Upper lobe of right lung (tissue), 1 donor: ENCODE measurements at regions not wholly inside any gene's neighbourhood (a gene's known extent, or its start where the extent isn't known, plus 50 kb on each side); places are given as distances from the start of the nearest gene placed in this dataset.

Experiments used
- ATAC-seq: fragments of 200-7000 bp; cut with Tn5 transposase; one replicate; pipeline ENCODE4 v1.9.1; 2020; ENCODE audit warnings: mild to moderate bottlenecking, moderate library complexity
- DNase-seq: peaks from one replicate; pipeline ENCODE4 v3.0.0-alpha.2; 2020
- H3K27ac ChIP-seq: fragments of 200-600 bp; one replicate; pipeline ENCODE4 v1.8.0; 2022
- H3K27me3 ChIP-seq: fragments of 200-600 bp; one replicate; pipeline ENCODE4 v1.8.0; 2022; ENCODE audit warnings: mild to moderate bottlenecking
- H3K36me3 ChIP-seq: fragments of 200-600 bp; one replicate; pipeline ENCODE4 v1.8.0; 2022
- H3K4me1 ChIP-seq: fragments of 200-600 bp; one replicate; pipeline ENCODE4 v1.8.0; 2022
- H3K4me3 ChIP-seq: fragments of 200-600 bp; one replicate; pipeline ENCODE4 v1.8.0; 2022; ENCODE audit warnings: mild to moderate bottlenecking
- H3K9me3 ChIP-seq: fragments of 200-600 bp; one replicate; pipeline ENCODE4 v1.8.0; 2022
- CTCF ChIP-seq: fragments of 200-600 bp; IDR thresholded peaks from one replicate; pipeline ENCODE4 v1.8.0; 2022; ENCODE audit warnings: antibody characterized with exemption
- intact Hi-C: fragments of 100-400 bp; cut with DNase I; formaldehyde crosslinking; loops from one replicate; pipeline ENCODE4 v1.11.0; 2022
- donor health status: DM: no; HTN: yes; CAD: no; lungs with severe emphysema.

- Histone ChIP-seq H3K27ac (no peak overlapping the region), H3K9me3 (no peaks in the 10 kb centered on the region), H3K4me1 (peaks cover 18% of the 10 kb centered on the region), H3K4me3 (no peak overlapping the region), H3K36me3 (no peaks in the 10 kb centered on the region), H3K27me3 (no peaks in the 10 kb centered on the region)
- intact Hi-C loops = no loop called here
- DNase-seq = no peak
- no peak for ATAC-seq
- no peak for TF ChIP-seq CTCF
Measured at GRCh38 chr10:78813526-78813925, 255.2 kb upstream of the ZMIZ1 start.

GRCh38 chr10:78813998-78814399 is 254.8 kb upstream of the ZMIZ1 start:
- H3K27me3 ChIP-seq = no peaks in the 10 kb centered on the region
- DNase-seq = no peak
- no peaks in the 10 kb centered on the region for H3K36me3 ChIP-seq
- H3K9me3 ChIP-seq = no peaks in the 10 kb centered on the region
- ATAC-seq = no peak
- H3K4me1 ChIP-seq = peaks cover 19% of the 10 kb centered on the region
- no peak overlapping the region for H3K27ac ChIP-seq
- intact Hi-C loops = no loop called here
- TF ChIP-seq CTCF = no peak
- no peak overlapping the region for H3K4me3 ChIP-seq

- Histone ChIP-seq H3K27ac (no peak overlapping the region), H3K4me1 (peaks cover 23% of the 10 kb centered on the region), H3K36me3 (no peaks in the 10 kb centered on the region), H3K27me3 (no peaks in the 10 kb centered on the region), H3K9me3 (no peaks in the 10 kb centered on the region), H3K4me3 (no peak overlapping the region)
- intact Hi-C loops = no loop called here
- ATAC-seq (no peak), DNase-seq (no peak)
- TF ChIP-seq CTCF = no peak
Measured at GRCh38 chr10:78814407-78814806, 254.4 kb upstream of the ZMIZ1 start.

- Histone ChIP-seq H3K4me3 (no peak overlapping the region), H3K4me1 (peaks cover 25% of the 10 kb centered on the region), H3K36me3 (no peaks in the 10 kb centered on the region), H3K9me3 (no peaks in the 10 kb centered on the region), H3K27ac (no peak overlapping the region), H3K27me3 (no peaks in the 10 kb centered on the region)
- DNase-seq = no peak
- no peak for ATAC-seq
- no peak for TF ChIP-seq CTCF
- intact Hi-C loops = no loop called here
Measured at GRCh38 chr10:78815702-78816334, 252.9 kb upstream of the ZMIZ1 start.

- Histone ChIP-seq H3K36me3 (no peaks in the 10 kb centered on the region), H3K9me3 (no peaks in the 10 kb centered on the region), H3K4me1 (peaks cover 25% of the 10 kb centered on the region), H3K27ac (no peak overlapping the region), H3K27me3 (no peaks in the 10 kb centered on the region), H3K4me3 (no peak overlapping the region)
- TF ChIP-seq CTCF = no peak
- ATAC-seq (peak; percentile 56), DNase-seq (no peak)
- intact Hi-C loops = no loop called here
Measured at GRCh38 chr10:78817361-78817760, 251.4 kb upstream of the ZMIZ1 start.

- Histone ChIP-seq H3K4me1 (peaks cover 25% of the 10 kb centered on the region), H3K27ac (peak overlapping the region; percentile 8), H3K9me3 (no peaks in the 10 kb centered on the region), H3K4me3 (no peak overlapping the region), H3K36me3 (no peaks in the 10 kb centered on the region), H3K27me3 (no peaks in the 10 kb centered on the region)
- DNase-seq = no peak
- ATAC-seq = no peak
- intact Hi-C loops = no loop called here
- no peak for TF ChIP-seq CTCF
Measured at GRCh38 chr10:78817804-78818203, 251.0 kb upstream of the ZMIZ1 start.
